GM12878 (cell line): ENCODE measurements at regions not wholly inside any gene's neighbourhood (a gene's known extent, or its start where the extent isn't known, plus 50 kb on each side); places are given as distances from the start of the nearest gene placed in this dataset.

Experiments
- ATAC-seq: fragments of 200-7000 bp; cut with Tn5 transposase; 3 replicates; pipeline ENCODE4 v1.9.1; 2020; ENCODE audit warnings: mild to moderate bottlenecking, moderate library complexity
- BruUV-seq: library from RNA; stranded (reverse); fragments of 400-500 nt; replicated peaks from 2 replicates; lab custom pipeline; 2021; lab: Mats Ljungman, UMichigan
- CTCF ChIA-PET: fragments of 300-600 bp; sonication (Branson Sonifier 250); formaldehyde crosslinking; extraction: SDS; loops from one replicate; lab custom pipeline; 2021; ENCODE audit warnings: inconsistent platforms; lab: Yijun Ruan, JAX
- POLR2A ChIA-PET: fragments of 350-600 bp; formaldehyde crosslinking; extraction: SDS; loops from one replicate; lab custom pipeline; 2021; ENCODE audit warnings: inconsistent platforms; lab: Charles Lee
- RAD21 ChIA-PET: fragments of 300-600 bp; sonication (Branson Sonifier 250); formaldehyde crosslinking; loops from one replicate; lab custom pipeline; 2023; ENCODE audit warnings: antibody characterized with exemption; ENCODE audit not compliant: unreplicated experiment; lab: Charles Lee
- SMC1A ChIA-PET: fragments of 300-600 bp; sonication (Branson Sonifier 250); formaldehyde crosslinking; loops from one replicate; lab custom pipeline; 2023; ENCODE audit not compliant: unreplicated experiment, uncharacterized antibody; lab: Charles Lee
- DNase-seq: peaks from one replicate; pipeline ENCODE4 v3.0.0-alpha.2; 2011; ENCODE audit warnings: low read depth, low spot score
- FAIRE-seq: peaks from 3 replicates; lab custom pipeline; 2011; peaks lifted over from hg19 to GRCh38; lab: Jason Lieb, UNC
- H2AFZ ChIP-seq: 2 replicates; pipeline ENCODE4 v1.6.0; 2011; ENCODE audit warnings: low read depth, low read length, control low read depth; ENCODE audit not compliant: control insufficient read depth
- H3K27ac ChIP-seq: 2 replicates; pipeline ENCODE4 v1.5.1; 2011; ENCODE audit warnings: control low read depth; ENCODE audit not compliant: control insufficient read depth, insufficient read depth
- H3K27me3 ChIP-seq, 2 experiments: replicated peaks in 1 of 2; 2 replicates each; pipeline versions ENCODE4 v1.6.0 to v1.6.1; 2011; ENCODE audit warnings: low read length in 1 of 2; ENCODE audit not compliant: control insufficient read depth in 2 of 2, insufficient read depth in 2 of 2
- H3K36me3 ChIP-seq, 2 experiments: 2 replicates each; pipeline ENCODE4 v1.5.1; 2011; ENCODE audit warnings: low read length in 1 of 2; ENCODE audit not compliant: control insufficient read depth in 2 of 2, insufficient read depth in 2 of 2
- H3K4me1 ChIP-seq: 2 replicates; pipeline ENCODE4 v1.6.1; 2011; ENCODE audit warnings: mild to moderate bottlenecking, low read length, moderate library complexity, mixed read lengths; ENCODE audit not compliant: control insufficient read depth, insufficient read depth
- H3K4me2 ChIP-seq: 2 replicates; pipeline ENCODE4 v1.6.0; 2011; ENCODE audit warnings: control low read depth; ENCODE audit not compliant: control insufficient read depth, insufficient read depth
- H3K4me3 ChIP-seq: fragments of 200-600 bp; sonication (generic); 2 replicates; pipeline ENCODE4 v1.5.1; 2016
- H3K79me2 ChIP-seq: 2 replicates; pipeline ENCODE4 v1.6.0; 2011; ENCODE audit warnings: low read length; ENCODE audit not compliant: control insufficient read depth, insufficient read depth
- H3K9ac ChIP-seq: 2 replicates; pipeline ENCODE4 v1.8.0; 2011; ENCODE audit warnings: low read length, control low read depth, mixed read lengths; ENCODE audit not compliant: control insufficient read depth, insufficient read depth
- H3K9me3 ChIP-seq: replicated peaks from 3 replicates; pipeline ENCODE4 v1.5.1; 2011; ENCODE audit warnings: mild to moderate bottlenecking, low read length; ENCODE audit not compliant: control insufficient read depth, insufficient read depth
- H4K20me1 ChIP-seq: 2 replicates; pipeline ENCODE4 v1.6.0; 2011; ENCODE audit not compliant: control insufficient read depth, insufficient read depth
- BMI1 ChIP-seq: fragments of 450-650 bp; IDR thresholded peaks from 2 replicates; pipeline ENCODE4 v1.6.1; 2016; ENCODE audit warnings: mild to moderate bottlenecking, moderate library complexity, borderline replicate concordance
- CBX3 ChIP-seq: fragments of 200-600 bp; sonication (generic); IDR thresholded peaks from 2 replicates; pipeline ENCODE4 v1.6.1; 2016; ENCODE audit warnings: low read depth, borderline replicate concordance
- E4F1 ChIP-seq: fragments of 450-650 bp; IDR thresholded peaks from 2 replicates; pipeline ENCODE4 v1.6.1; 2018; ENCODE audit warnings: borderline replicate concordance, mild to moderate bottlenecking; ENCODE audit not compliant: partially characterized antibody
- GATAD2B ChIP-seq: fragments of 450-650 bp; conservative IDR thresholded peaks from 2 replicates; pipeline ENCODE4 v1.6.1; 2017; ENCODE audit warnings: low read depth, mild to moderate bottlenecking, moderate library complexity
- HDAC6 ChIP-seq: fragments of 200-600 bp; sonication (generic); IDR thresholded peaks from one replicate; pipeline ENCODE4 v1.8.0; 2017; ENCODE audit warnings: antibody characterized with exemption; ENCODE audit not compliant: unreplicated experiment
- JUNB ChIP-seq: IDR thresholded peaks from 2 replicates; pipeline ENCODE4 v1.6.1; 2016; ENCODE audit warnings: antibody characterized with exemption, mild to moderate bottlenecking
- KAT2A ChIP-seq: conservative IDR thresholded peaks from 2 replicates; pipeline ENCODE4 v1.6.1; 2011; ENCODE audit warnings: low read depth, low read length; ENCODE audit not compliant: control insufficient read depth
- NR2C1 ChIP-seq: fragments of 450-650 bp; IDR thresholded peaks from 2 replicates; pipeline ENCODE4 v1.6.1; 2017; ENCODE audit warnings: antibody characterized with exemption, mild to moderate bottlenecking, moderate library complexity
- RAD51 ChIP-seq: fragments of 450-650 bp; IDR thresholded peaks from 2 replicates; pipeline ENCODE4 v1.6.1; 2016; ENCODE audit warnings: moderate library complexity, mild to moderate bottlenecking, inconsistent platforms
- STAT3 ChIP-seq: IDR thresholded peaks from 2 replicates; pipeline ENCODE4 v1.6.1; 2011; ENCODE audit warnings: low read depth, low read length, improper control_type of control experiment
- TCF3 ChIP-seq: IDR thresholded peaks from 2 replicates; pipeline ENCODE4 v1.6.1; 2012; ENCODE audit warnings: low read depth, mild to moderate bottlenecking, low read length, borderline replicate concordance; ENCODE audit not compliant: insufficient read depth
- TCF7 ChIP-seq: IDR thresholded peaks from 2 replicates; pipeline ENCODE4 v1.6.1; 2014; ENCODE audit warnings: antibody characterized with exemption, borderline replicate concordance
- ZBTB33 ChIP-seq: fragments of 450-650 bp; IDR thresholded peaks from 2 replicates; pipeline ENCODE4 v1.6.1; 2017; ENCODE audit warnings: mild to moderate bottlenecking
- whole genome bisulfite sequencing: methylation state at CpG from one replicate; pipeline ENCODE4 v1.1.6; 2016; ENCODE audit warnings: low lambda C conversion rate; ENCODE audit not compliant: insufficient replicate concordance, insufficient coverage; ENCODE audit errors: missing lambda C conversion rate; 5-methylcytosine and 5-hydroxymethylcytosine counted together
- in situ Hi-C: fragments of 300-500 bp; cut with MboI; formaldehyde crosslinking; loops from 9 replicates; pipeline ENCODE4 v1.14.3; 2018; ENCODE audit warnings: mixed read lengths
- intact Hi-C: fragments of 100-400 bp; cut with micrococcal nuclease; formaldehyde crosslinking; loops from one replicate; pipeline ENCODE4 v1.14.2; 2022; ENCODE audit not compliant: unreplicated experiment

- no peak for TF ChIP-seq E4F1
- TF ChIP-seq RAD51, result no peak
- no peak for TF ChIP-seq KAT2A
- no peak for TF ChIP-seq GATAD2B
- no peak for TF ChIP-seq STAT3
- no peak for TF ChIP-seq CBX3
- no peak for TF ChIP-seq NR2C1
These were observed 289.9 kb downstream of the DMAC1 start (continued) for GRCh38 chr9:7509576-7510145.

- ChIA-PET SMC1A (no interaction called here), POLR2A (no interaction called here), RAD21 (no interaction called here), CTCF (no interaction called here)
- no peak for ATAC-seq
- Histone ChIP-seq H3K4me2 (no peak overlapping the region), H3K27ac (no peak overlapping the region), H3K4me3 (no peak overlapping the region), H4K20me1 (no peaks in the 10 kb centered on the region), H3K9ac (no peak overlapping the region), H2AFZ (no peak overlapping the region), H3K36me3 (no peaks in the 10 kb centered on the region), H3K4me1 (no peaks in the 10 kb centered on the region), H3K27me3 (no peaks in the 10 kb centered on the region), H3K9me3 (no peaks in the 10 kb centered on the region), H3K79me2 (no peaks in the 10 kb centered on the region)
- DNase-seq, result no peak
- 0% methylated on average over 1 of the region's 1 CpG for WGBS
- FAIRE-seq, result no peak
- intact Hi-C loops, result no loop called here
- BruUV-seq, result no TSS peak
- in situ Hi-C loops, result no loop called here
- TF ChIP-seq TCF3 (no peak), ZBTB33 (no peak), HDAC6 (no peak), JUNB (no peak), TCF7 (no peak), BMI1 (no peak)
These were observed 291.1 kb downstream of the DMAC1 start for GRCh38 chr9:7508516-7508915.
